GM19452 (cell line): ENCODE measurements at regions not wholly inside any gene's neighbourhood (a gene's known extent, or its start where the extent isn't known, plus 50 kb on each side); places are given as distances from the start of the nearest gene placed in this dataset.

Experiments
- ATAC-seq: cut with Tn5 transposase; IDR thresholded peaks from one replicate; pipeline ENCODE4 v1.9.1; 2021; ENCODE audit not compliant: unreplicated experiment

GRCh38 chr4:24303926-24304325 lies 280.4 kb downstream of the DHX15 start:
- ATAC-seq = no peak

- no peak for ATAC-seq
Measured at GRCh38 chr4:24298911-24299310, 285.4 kb downstream of the DHX15 start.

GRCh38 chr4:24287096-24287495 lies 297.3 kb downstream of the DHX15 start:
- ATAC-seq = no peak

- no peak for ATAC-seq
Measured at GRCh38 chr4:24285759-24286158, 298.6 kb downstream of the DHX15 start.

GRCh38 chr4:24282446-24282845 lies 301.9 kb downstream of the DHX15 start:
- no peak for ATAC-seq

GRCh38 chr4:24279911-24280375 lies 304.4 kb downstream of the DHX15 start:
- no peak for ATAC-seq

- ATAC-seq = no peak
Measured at GRCh38 chr4:24279469-24279868, 304.9 kb downstream of the DHX15 start.

GRCh38 chr4:24278693-24279092 lies 305.7 kb downstream of the DHX15 start:
- ATAC-seq = no peak

GRCh38 chr4:24274381-24274941 lies 309.9 kb downstream of the DHX15 start:
- no peak for ATAC-seq

- no peak for ATAC-seq
Measured at GRCh38 chr4:24273136-24273535, 311.2 kb downstream of the DHX15 start.

GRCh38 chr4:24266951-24267722 lies 317.2 kb downstream of the DHX15 start:
- no peak for ATAC-seq

- no peak for ATAC-seq
Measured at GRCh38 chr4:24265989-24266388, 318.4 kb downstream of the DHX15 start.

GRCh38 chr4:24262616-24263015 lies 321.7 kb downstream of the DHX15 start:
- ATAC-seq = no peak

GRCh38 chr4:24262084-24262483 lies 322.3 kb downstream of the DHX15 start:
- no peak for ATAC-seq

GRCh38 chr4:24260923-24261564 lies 323.3 kb downstream of the DHX15 start:
- no peak for ATAC-seq

- no peak for ATAC-seq
Measured at GRCh38 chr4:24260133-24260715, 324.1 kb downstream of the DHX15 start.

GRCh38 chr4:24256547-24256946 lies 327.8 kb downstream of the DHX15 start:
- no peak for ATAC-seq

GRCh38 chr4:24256066-24256465 lies 328.3 kb downstream of the DHX15 start:
- no peak for ATAC-seq

- ATAC-seq = no peak
Measured at GRCh38 chr4:24252121-24252520, 332.2 kb downstream of the DHX15 start.

- ATAC-seq = no peak
Measured at GRCh38 chr4:24251589-24251988, 332.8 kb downstream of the DHX15 start.

GRCh38 chr4:24249972-24250371 lies 334.4 kb downstream of the DHX15 start:
- no peak for ATAC-seq
